SK-N-SH (cell line): ENCODE measurements at regions not wholly inside any gene's neighbourhood (a gene's known extent, or its start where the extent isn't known, plus 50 kb on each side); places are given as distances from the start of the nearest gene placed in this dataset.

Experiments used
- JUND ChIP-seq: IDR thresholded peaks from 2 replicates; pipeline ENCODE4 v1.4.0; 2012
- MAX ChIP-seq: IDR thresholded peaks from 2 replicates; pipeline ENCODE4 v1.4.0; 2012; ENCODE audit warnings: low read depth
- MXI1 ChIP-seq: IDR thresholded peaks from 2 replicates; pipeline ENCODE4 v1.6.1; 2012; ENCODE audit warnings: mild to moderate bottlenecking, low read depth, low read length, improper control_type of control experiment
- NRF1 ChIP-seq: IDR thresholded peaks from 2 replicates; pipeline ENCODE4 v1.6.1; 2012; ENCODE audit warnings: low read depth, mild to moderate bottlenecking, low read length
- RAD21 ChIP-seq: IDR thresholded peaks from 2 replicates; pipeline ENCODE4 v1.6.1; 2012; ENCODE audit warnings: mild to moderate bottlenecking, low read length
- RFX5 ChIP-seq: IDR thresholded peaks from 2 replicates; pipeline ENCODE4 v1.6.1; 2012; ENCODE audit warnings: mild to moderate bottlenecking, improper control_type of control experiment, low read length
- SMC3 ChIP-seq: IDR thresholded peaks from 2 replicates; pipeline ENCODE4 v1.6.1; 2012; ENCODE audit warnings: low read depth, low read length, improper control_type of control experiment
- TAF1 ChIP-seq: IDR thresholded peaks from 2 replicates; pipeline ENCODE4 v1.6.1; 2012; ENCODE audit warnings: low read depth, mild to moderate bottlenecking, low read length, moderate library complexity, borderline replicate concordance
- TF ChIP-seq, protein P1 (sequence below): fragments of 200-600 bp; sonication (generic); IDR thresholded peaks from 2 replicates; pipeline ENCODE4 v1.6.1; 2017; ENCODE audit warnings: antibody characterized with exemption, mild to moderate bottlenecking, moderate library complexity
- TF ChIP-seq, protein P2 (sequence below): IDR thresholded peaks from 2 replicates; pipeline ENCODE4 v1.6.1; 2012; ENCODE audit warnings: mild to moderate bottlenecking, low read depth, low read length, moderate library complexity

DNA sequence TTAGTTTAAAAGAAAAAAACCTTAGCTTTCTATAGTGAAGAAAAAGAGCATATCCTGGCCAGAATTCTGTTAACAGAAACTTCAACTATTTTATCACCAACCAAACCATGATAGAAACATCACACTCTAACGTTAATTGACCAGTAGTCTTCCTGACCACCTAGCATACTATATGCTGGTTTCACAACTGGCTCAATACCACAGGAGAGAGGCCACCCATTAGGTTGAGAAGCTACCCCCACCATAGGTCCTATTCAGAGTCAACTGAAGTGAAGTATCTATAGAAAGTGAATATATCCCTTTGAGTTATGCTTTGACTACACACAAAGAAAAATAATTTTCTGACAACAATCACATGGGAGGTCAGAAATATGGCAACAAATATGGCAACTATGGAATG, 85.2 kb upstream of the STK17B start:
- TF ChIP-seq, protein P1, sequence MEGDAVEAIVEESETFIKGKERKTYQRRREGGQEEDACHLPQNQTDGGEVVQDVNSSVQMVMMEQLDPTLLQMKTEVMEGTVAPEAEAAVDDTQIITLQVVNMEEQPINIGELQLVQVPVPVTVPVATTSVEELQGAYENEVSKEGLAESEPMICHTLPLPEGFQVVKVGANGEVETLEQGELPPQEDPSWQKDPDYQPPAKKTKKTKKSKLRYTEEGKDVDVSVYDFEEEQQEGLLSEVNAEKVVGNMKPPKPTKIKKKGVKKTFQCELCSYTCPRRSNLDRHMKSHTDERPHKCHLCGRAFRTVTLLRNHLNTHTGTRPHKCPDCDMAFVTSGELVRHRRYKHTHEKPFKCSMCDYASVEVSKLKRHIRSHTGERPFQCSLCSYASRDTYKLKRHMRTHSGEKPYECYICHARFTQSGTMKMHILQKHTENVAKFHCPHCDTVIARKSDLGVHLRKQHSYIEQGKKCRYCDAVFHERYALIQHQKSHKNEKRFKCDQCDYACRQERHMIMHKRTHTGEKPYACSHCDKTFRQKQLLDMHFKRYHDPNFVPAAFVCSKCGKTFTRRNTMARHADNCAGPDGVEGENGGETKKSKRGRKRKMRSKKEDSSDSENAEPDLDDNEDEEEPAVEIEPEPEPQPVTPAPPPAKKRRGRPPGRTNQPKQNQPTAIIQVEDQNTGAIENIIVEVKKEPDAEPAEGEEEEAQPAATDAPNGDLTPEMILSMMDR, result no peak
- no peak for TF ChIP-seq MXI1
- TF ChIP-seq, protein P2, sequence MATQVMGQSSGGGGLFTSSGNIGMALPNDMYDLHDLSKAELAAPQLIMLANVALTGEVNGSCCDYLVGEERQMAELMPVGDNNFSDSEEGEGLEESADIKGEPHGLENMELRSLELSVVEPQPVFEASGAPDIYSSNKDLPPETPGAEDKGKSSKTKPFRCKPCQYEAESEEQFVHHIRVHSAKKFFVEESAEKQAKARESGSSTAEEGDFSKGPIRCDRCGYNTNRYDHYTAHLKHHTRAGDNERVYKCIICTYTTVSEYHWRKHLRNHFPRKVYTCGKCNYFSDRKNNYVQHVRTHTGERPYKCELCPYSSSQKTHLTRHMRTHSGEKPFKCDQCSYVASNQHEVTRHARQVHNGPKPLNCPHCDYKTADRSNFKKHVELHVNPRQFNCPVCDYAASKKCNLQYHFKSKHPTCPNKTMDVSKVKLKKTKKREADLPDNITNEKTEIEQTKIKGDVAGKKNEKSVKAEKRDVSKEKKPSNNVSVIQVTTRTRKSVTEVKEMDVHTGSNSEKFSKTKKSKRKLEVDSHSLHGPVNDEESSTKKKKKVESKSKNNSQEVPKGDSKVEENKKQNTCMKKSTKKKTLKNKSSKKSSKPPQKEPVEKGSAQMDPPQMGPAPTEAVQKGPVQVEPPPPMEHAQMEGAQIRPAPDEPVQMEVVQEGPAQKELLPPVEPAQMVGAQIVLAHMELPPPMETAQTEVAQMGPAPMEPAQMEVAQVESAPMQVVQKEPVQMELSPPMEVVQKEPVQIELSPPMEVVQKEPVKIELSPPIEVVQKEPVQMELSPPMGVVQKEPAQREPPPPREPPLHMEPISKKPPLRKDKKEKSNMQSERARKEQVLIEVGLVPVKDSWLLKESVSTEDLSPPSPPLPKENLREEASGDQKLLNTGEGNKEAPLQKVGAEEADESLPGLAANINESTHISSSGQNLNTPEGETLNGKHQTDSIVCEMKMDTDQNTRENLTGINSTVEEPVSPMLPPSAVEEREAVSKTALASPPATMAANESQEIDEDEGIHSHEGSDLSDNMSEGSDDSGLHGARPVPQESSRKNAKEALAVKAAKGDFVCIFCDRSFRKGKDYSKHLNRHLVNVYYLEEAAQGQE, result no peak
- TF ChIP-seq RFX5, result no peak
- no peak for TF ChIP-seq TAF1
- TF ChIP-seq MAX, result no peak
- no peak for TF ChIP-seq NRF1
- TF ChIP-seq SMC3, result no peak
- no peak for TF ChIP-seq JUND
- TF ChIP-seq RAD21, result no peak
